Endometrium (tissue), 2 donors: ENCODE measurements at regions not wholly inside any gene's neighbourhood (a gene's known extent, or its start where the extent isn't known, plus 50 kb on each side); places are given as distances from the start of the nearest gene placed in this dataset.
"Not testable (repeated sequence)": the region's sequence is repeated elsewhere in the genome, so short reads cannot be mapped to it uniquely, and the experiment has no call there.

Experiments used
- FAIRE-seq: peaks from 2 replicates; lab custom pipeline; 2012; peaks lifted over from hg19 to GRCh38; lab: Jason Lieb, UNC
- donor health status: control.
- donor health status: control.

- no peak for FAIRE-seq
Observed at GRCh38 chr2:239831861-239832489, 193.2 kb downstream of the NDUFA10 start.

GRCh38 chr2:239831001-239831731 lies 194.0 kb downstream of the NDUFA10 start:
- no peak for FAIRE-seq

- FAIRE-seq, result no peak
Observed at GRCh38 chr2:239830121-239831000, 194.8 kb downstream of the NDUFA10 start.

GRCh38 chr2:239829326-239829725 lies 195.8 kb downstream of the NDUFA10 start:
- no peak for FAIRE-seq

GRCh38 chr2:239828973-239829275 lies 196.2 kb downstream of the NDUFA10 start:
- FAIRE-seq, result not testable (repeated sequence)

GRCh38 chr2:239828192-239828972 lies 196.8 kb downstream of the NDUFA10 start:
- no peak for FAIRE-seq

- no peak for FAIRE-seq
Observed at GRCh38 chr2:239827523-239827890, 197.6 kb downstream of the NDUFA10 start.

GRCh38 chr2:239826786-239827522 lies 198.2 kb downstream of the NDUFA10 start:
- FAIRE-seq, result no peak

- no peak for FAIRE-seq
Observed at GRCh38 chr2:239826376-239826775, 198.8 kb downstream of the NDUFA10 start.

GRCh38 chr2:239825705-239825979 lies 199.5 kb downstream of the NDUFA10 start:
- FAIRE-seq, result no peak

- no peak for FAIRE-seq
Observed at GRCh38 chr2:239824866-239825704, 200.1 kb downstream of the NDUFA10 start.

GRCh38 chr2:239824046-239824694 lies 201.0 kb downstream of the NDUFA10 start:
- FAIRE-seq, result no peak

- no peak for FAIRE-seq
Observed at GRCh38 chr2:239822146-239822831, 202.9 kb downstream of the NDUFA10 start.

GRCh38 chr2:239821694-239822075 lies 203.5 kb downstream of the NDUFA10 start:
- no peak for FAIRE-seq

GRCh38 chr2:239820836-239821693 lies 204.1 kb downstream of the NDUFA10 start:
- no peak for FAIRE-seq

- FAIRE-seq, result no peak
Observed at GRCh38 chr2:239819974-239820555, 205.1 kb downstream of the NDUFA10 start.

GRCh38 chr2:239819091-239819973 lies 205.8 kb downstream of the NDUFA10 start:
- FAIRE-seq, result no peak
